HG03159 (cell line): ENCODE measurements at regions not wholly inside any gene's neighbourhood (a gene's known extent, or its start where the extent isn't known, plus 50 kb on each side); places are given as distances from the start of the nearest gene placed in this dataset.
"Not testable (repeated sequence)": the region's sequence is repeated elsewhere in the genome, so short reads cannot be mapped to it uniquely, and the experiment has no call there.

Source experiments
- ATAC-seq: cut with Tn5 transposase; IDR thresholded peaks from one replicate; pipeline ENCODE4 v1.9.1; 2021; ENCODE audit warnings: mild to moderate bottlenecking, moderate library complexity; ENCODE audit not compliant: unreplicated experiment

DNA sequence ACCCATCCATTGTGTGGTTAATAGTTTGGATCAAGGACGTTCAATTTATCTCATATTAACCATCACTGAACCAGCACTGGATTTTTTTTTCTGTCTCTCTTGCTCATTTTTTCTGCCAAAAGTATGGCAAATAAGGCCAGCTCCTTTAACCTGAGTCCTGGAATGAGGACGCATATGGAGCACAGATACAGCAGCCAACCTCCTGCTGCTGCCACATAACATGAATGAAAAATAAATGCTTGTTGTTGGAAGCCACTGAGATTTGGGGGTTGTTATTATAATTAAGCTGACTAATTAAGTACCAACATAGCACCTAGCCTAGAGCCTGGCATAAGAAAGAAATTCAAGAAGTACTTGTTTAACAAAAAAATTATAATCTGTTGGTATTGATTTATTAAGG lies 335.3 kb upstream of the DUSP10 start:
- no peak for ATAC-seq

DNA sequence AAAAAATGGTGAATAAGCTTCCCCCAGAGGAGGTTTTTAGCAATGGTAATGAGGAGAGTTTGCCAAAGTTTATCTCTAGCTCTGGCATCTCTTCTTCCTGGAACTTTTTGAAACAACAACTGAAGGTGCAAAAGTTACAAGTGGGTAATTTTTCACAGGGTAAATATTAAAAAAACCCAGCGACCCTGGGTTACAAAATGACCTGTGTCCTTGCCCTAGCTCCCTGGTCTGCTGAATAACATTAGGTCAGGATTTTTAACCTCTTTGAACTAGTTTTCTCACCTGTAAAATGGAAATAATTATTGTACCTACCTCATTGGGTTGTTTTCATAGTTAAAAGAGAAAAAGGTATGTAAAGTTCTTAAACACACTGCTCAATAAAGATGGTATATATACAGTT lies 332.4 kb upstream of the DUSP10 start:
- ATAC-seq: no peak

DNA sequence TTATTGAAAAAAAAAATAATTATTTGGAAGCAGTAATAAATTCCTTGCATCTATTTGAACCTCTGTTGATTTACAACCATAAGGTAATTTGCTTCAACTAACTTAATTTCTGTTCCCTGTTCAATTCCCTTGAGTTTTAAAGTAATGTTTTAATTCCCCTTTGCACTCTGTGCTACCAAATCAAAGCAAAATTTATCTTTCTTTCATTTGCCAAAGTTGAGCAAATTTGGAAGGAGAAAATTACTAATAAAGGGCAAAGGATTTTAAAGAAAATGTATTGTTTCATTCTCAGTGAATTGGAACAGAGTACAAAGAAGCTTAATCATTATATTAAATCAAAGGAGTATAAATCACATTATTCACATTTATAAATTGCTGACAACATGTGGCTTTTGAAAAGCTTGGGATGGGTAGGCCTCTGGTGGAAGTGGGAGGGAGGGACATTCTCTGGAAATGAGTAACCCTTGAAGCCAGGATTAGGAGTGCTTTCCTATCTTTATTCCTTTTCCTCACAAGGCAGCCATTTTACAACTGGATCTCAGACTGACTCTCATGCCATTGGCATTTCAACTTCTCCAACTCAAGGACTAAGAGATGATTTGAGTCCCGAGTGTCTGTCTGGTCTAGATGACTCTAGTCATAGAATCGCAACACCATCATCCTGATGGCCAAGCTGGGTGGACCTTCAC lies 331.6 kb upstream of the DUSP10 start:
- no peak for ATAC-seq

DNA sequence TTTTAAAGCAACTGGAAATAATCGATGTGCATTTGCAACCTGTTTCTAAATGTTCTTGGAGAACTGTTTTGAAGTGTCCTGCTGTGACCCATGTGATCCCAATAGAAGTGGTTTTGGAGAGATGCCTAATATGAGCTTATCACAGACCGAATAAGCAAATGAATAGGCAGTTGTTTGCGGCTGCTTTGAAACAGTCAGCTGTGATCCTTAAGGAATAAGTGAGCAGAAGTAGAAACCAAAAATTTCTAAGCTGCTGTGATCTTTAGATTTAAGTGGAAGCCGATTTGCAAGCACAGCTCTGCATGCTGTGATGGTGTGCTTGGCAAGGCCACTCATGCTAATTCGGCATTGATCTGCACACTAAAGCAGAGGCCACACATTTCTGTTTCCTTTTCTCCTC lies 329.5 kb upstream of the DUSP10 start:
- no peak for ATAC-seq

DNA sequence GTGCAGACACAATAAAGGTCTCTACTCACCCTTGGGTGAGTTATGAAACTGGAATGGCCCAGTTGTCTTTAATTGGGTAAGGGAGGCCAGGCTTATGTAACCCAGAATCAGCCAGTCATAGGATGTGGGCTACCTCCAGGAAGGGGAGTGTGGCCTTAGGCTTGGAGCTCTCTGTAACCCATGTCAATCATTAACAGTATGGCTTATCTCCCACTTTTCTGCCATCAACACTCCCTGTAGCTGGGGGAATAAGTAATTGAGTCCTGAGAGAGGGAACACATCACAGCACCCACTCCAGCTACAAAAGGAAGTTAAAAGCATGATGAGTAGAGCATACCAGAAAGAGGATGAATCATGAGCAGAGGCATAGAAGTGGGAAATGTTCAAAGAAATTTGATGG lies 327.0 kb upstream of the DUSP10 start:
- no peak for ATAC-seq

DNA sequence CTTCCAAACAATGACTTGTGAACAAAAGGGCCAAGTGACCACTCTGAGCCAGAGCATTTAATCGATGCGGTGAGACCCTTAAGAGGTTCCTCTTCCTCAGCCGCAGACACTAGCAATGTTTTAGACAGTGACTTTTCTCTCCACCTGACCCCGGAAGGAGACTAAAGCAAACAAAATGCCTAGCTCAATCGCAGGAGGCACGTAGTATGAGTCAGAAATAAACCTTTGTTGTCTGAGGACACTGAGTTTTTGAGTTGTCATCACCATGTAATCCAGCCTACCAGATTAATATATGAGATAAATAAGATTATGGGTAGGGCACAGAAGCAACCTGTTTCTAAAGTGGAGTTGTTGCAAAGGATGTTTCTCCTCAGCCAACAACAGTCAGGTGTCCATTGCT lies 326.2 kb upstream of the DUSP10 start:
- ATAC-seq: no peak

DNA sequence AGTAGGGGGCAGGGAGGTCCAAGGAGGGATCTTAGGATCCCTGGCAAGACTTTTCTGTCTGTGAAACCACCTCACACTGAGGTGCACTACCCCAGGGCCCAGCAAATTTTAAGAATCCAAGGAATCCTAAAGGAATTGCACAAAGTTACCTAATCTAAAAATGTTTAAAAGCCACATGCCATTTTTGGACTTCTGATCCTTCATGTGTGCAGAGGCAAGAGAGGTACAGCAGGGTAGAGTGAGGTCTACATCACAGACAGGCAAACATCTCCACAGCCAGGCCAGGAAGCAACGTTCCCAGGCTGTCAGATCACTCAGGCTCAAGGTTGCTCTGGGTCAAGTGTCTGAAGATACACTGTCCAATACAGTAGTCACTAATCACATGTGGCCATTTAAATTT lies 324.6 kb upstream of the DUSP10 start:
- no peak for ATAC-seq

DNA sequence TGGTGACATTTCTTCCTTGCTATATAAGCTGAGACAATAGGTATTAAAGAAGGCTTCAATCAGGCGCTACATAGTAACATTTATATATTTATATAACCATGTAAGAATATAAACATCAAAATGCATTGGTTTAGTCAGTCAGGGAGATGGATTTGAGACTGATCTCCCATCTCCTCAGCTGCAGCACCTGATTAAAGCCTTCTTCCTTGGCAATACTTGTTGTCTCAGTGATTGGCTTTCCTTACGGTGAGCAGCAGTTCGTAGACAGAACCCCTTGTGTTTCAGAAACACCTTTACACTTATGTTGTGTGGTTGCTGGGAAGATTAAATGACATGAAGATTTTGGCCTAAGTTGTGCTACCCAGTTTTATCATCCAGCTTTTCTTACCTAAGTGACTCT lies 323.3 kb upstream of the DUSP10 start:
- no peak for ATAC-seq

DNA sequence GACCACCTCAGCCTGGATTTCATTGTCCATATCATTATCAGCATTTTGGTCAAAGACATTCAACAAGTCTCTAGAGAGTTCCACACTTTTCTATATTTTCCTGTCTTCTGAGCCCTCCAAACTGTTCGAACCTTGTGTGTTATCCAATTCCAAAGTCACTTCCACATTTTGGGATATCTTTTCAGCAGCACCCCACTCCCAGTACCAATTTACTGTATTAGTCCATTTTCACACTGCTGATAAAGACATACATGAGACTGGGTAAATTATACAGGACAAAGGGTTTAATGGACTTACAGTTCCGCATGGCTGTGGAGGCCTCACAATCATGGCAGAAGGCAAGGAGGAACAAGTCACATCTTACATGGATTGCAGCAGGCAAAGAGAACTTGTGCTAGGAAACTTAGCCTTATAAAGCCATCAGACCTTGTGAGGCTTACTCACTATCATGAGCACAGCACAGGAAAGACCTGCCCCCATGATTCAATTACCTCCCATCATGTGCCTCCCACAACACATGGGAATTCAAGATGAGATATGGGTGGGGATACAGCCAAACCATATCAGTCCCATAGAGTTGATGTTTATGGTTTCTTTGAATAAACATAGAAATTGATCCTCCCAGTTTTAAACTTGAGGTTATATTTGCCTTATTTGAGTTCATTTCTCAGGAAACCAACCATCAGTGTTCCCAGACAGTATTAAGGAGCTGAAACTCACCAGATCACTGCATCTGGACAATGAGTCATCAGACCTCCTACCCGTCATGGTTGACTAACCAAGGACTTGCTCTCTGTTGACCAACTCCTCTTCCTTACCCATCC lies 322.7 kb upstream of the DUSP10 start:
- ATAC-seq: no peak

DNA sequence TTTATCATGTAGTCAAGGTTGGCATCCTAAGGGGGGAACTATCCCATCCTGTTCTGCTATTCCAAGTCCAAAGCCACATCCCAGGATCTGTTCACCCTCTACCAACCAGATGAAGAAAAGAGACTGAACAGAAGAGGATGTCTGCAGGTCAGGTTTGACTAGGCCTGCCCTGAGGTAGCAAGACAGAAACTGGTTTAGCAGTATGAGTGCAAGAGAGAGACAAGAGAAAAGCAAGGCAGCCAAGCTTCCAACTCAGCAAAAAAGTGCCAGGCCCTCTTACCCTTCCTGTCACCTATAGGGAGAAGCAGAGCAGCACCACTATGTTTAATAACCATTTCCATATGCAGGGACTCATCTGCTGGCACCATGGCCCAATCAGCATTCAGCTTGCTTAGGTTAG lies 320.8 kb upstream of the DUSP10 start:
- no peak for ATAC-seq

DNA sequence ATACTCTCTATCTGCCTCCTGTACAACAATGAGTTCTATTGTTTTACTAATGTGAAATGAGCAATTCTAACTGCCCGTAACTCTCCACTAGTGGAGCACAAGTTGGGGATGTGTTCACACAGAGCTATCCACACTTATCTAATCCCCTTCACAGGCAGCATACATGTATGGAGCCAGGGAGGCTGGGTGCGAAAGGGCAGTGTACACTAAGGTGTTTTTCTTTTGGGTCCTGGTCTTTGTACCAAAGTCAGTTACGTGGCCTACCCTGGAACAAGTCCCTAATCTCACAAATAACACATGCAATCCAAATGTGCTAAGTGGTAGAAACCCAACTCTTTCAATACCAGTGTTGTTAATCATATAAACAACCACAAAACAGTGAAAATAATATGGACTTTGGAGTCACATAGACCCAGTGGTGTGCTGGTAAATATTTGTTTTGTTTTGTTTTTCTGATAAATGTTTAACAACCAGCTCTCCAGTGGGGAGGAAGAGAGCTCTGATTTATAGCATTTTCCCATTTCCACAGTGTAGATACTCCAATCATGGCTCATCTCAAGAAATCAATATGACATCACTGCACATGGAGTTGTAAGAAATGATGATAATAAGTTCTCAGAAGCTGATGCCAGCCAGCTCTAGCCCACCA lies 319.9 kb upstream of the DUSP10 start:
- no peak for ATAC-seq

DNA sequence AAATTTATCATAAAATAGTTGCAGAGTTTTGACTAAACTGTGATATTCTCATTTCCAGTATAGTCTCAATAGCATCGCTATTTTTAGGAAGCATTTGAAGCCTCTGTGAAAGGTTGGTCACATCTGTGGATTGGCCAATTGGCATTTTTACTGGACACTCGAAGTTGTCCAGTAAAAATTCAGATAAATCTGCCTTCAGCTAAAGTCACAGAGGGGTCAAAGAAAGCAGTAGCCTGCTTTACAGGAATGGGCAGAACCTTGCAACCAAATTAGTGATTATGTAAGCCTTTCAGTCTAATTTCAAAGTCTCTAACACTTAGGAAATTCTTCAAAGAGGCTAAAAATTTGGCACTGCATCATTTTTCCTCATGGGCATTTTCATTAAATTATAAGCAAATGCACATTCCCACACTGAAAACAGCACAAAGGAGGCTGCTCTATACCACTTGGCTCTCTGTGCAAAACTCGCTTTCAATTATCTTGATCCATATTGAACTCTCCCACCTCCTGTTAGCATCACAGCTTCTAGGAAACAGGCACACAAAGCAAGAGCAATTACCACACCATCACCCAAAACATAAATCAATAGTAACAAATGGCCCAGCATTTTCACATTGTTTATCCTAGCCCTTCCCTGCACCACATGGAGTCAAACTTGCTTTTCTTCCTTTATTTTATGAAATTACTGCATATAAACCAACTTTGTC lies 318.5 kb upstream of the DUSP10 start:
- no peak for ATAC-seq

DNA sequence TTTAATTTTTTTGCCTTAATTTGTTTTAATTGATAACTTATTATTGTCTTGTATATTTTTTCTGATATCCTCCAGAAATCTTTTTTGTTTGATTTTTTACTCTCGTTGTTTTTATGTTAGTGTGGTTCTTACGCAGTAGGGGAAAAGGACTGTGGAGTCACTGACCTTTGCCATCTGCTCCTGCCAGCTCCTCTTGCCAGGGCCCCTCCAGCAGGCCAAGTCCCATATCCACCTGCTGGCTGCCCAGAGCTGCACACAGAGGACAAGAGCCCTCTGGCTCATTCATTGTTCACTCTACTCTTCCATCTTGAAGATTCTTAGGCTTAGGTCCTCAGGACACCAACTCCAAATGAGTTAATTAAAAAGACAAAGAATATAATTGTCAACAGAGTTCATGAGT lies 316.4 kb upstream of the DUSP10 start:
- ATAC-seq: no peak

DNA sequence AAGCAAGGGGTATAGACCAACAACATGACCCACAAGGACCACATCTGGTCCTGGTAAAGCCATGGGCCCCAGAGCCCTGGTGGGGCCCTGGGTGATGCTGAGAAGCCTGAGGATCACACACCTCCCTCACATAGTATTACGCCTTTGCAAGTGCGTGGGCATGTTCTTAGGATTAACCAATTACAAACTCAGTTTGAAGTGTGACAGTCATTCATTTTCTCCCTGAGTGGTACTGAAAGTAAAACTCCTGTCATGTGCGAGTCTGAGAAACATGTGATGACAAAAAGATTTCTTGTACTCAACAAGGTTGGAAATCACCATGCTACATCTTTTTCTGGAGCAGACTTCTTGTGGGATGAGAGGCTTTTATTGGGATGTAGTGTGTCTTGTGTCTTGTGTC lies 315.3 kb upstream of the DUSP10 start:
- no peak for ATAC-seq

DNA sequence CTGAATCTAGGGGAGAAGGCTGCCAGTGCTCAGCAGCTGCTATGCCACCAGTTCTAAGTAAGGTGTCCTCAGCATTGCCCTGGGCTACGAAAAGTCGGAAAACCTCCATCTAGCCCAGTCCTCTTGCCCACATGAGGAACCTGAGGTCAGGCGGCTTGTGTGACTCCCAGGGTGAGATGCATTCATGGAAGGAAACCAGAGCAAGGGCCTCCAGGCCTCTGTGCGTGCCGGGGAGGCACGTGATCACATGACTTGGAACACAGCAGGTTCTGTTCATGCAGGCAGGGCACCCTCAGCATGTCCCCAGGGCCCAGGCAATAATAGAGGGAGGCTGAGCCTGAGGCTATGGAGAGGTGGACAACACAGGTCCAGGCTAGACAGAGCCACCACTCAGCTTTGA lies 312.5 kb upstream of the DUSP10 start:
- ATAC-seq: no peak

DNA sequence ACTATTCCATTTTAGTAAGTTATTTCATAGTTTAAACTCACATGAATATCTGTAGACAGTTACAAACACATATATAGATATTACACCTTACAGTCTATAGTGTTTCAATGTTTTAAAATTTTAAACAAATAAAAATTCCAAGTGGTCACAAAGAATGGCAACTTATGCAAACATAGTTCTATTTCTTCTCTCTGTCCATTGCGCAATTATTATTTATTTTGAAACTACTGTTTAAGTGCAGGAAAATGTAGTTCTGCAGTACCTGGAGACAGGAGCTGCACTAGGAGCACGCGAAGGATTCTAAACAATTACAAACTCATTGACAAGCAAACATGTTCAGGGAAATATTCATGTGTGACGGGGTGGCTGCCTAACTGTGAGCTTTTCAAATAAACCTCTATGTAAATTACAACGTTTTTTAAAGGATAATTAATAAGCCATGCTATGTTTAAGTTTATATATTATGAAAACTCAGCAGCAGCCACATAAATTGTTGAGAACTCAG lies 312.0 kb upstream of the DUSP10 start:
- no peak for ATAC-seq

DNA sequence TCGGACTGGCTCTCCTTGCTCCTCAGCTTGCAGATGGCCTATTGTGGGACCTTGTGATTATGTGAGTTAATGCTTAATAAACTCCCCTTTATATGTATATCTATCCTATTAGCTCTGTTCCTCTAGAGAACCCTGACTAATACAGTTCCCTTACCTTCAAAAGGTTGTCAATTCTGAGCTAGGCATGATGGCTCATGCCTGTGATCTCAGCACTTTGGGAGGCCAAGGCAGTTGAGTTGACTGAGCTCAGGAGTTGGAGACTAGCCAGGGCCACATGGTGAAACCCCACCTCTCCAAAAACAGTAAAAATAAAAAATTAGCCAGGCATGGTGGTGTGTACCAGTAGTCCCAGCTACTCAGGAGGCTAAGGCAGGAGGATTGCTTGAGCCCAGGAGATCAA lies 309.4 kb upstream of the DUSP10 start:
- ATAC-seq: not testable (repeated sequence)

DNA sequence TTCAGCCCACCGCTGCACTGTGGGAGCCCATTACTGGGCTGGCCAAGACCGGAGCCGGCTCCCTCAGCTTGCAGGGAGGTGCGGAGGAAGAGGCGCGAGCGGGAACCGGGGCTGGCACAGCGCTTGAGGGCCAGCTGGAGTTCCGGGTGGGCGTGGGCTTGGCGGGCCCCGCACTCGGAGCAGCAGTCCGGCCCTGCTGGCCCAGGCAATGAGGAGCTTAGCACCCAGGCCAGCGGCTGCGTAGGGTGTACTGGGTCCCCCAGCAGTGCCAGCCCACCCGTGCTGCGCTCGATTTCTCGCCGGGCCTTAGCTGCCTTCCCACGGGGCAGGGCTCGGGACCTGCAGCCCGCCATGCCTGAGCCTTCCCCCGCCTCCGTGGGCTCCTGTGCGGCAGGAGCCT lies 307.8 kb upstream of the DUSP10 start:
- not testable (repeated sequence) for ATAC-seq

DNA sequence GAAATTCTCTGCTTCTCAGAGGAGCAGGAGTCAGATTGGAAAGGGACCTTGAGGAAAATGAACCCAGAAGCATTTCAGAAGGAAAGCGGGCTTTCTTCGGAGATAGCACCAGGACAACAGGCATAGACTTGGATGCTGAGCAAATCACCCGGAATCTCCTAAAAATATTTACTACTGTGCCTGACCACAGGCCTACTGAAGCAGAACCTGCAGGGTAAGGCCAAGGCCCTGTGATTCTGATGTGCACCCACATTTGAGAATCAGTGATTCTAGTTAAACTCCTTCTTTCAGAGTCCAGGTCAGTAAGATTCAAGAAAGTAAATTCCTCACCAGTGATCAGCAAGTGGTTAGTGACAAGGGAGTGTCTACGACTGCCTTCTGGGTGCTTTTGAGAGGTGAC lies 307.3 kb upstream of the DUSP10 start:
- no peak for ATAC-seq

DNA sequence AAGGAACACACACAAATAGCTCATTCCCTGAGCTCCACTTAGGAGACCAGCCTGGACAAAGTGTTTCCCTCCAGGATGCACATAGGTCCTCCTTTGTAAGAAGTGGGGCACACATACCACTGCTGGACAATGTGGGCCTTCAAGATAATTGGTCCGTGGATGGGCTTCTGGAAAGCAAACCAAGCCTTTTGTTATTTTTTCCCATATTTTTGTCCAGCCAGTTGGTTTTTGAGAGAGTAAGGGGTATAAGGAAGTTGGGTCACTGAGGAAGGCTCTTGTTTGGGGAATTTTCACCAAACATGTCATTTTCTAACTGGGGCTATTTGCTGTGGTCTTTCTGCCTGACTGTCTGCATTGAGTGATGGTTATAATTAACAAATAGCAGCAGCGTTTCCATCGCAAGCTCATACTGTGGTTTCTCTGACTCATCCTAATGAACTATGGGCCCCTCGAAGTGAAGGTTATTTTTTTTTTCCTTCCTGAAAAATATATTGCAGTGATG lies 306.3 kb upstream of the DUSP10 start:
- ATAC-seq: peak; percentile 62

DNA sequence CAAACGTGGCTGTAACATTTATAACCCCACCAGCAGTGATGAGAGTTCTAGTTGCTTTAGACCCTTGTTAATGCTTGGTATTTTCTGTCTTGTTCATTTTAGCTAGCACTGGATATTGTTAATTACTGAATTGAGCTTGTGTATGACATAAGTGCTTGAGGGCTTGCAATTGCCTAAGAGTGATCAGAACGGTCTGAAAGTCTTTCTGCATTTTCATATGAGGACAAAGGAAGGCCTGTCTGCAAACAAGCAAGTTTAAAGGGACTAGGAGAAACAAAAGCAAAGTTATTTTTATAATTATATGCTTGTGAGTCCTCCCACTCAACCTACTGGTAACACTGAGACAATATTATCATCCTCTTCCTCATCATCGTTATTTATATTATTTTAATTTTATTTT lies 305.5 kb upstream of the DUSP10 start:
- ATAC-seq: no peak
